GM12878 (cell line): ENCODE measurements at regions not wholly inside any gene's neighbourhood (a gene's known extent, or its start where the extent isn't known, plus 50 kb on each side); places are given as distances from the start of the nearest gene placed in this dataset.

ENCODE experiments used
- ATAC-seq: fragments of 200-7000 bp; cut with Tn5 transposase; 3 replicates; pipeline ENCODE4 v1.9.1; 2020; ENCODE audit warnings: mild to moderate bottlenecking, moderate library complexity
- BruUV-seq: library from RNA; stranded (reverse); fragments of 400-500 nt; replicated peaks from 2 replicates; lab custom pipeline; 2021; lab: Mats Ljungman, UMichigan
- CTCF ChIA-PET: fragments of 300-600 bp; sonication (Branson Sonifier 250); formaldehyde crosslinking; extraction: SDS; loops from one replicate; lab custom pipeline; 2021; ENCODE audit warnings: inconsistent platforms; lab: Yijun Ruan, JAX
- POLR2A ChIA-PET: fragments of 350-600 bp; formaldehyde crosslinking; extraction: SDS; loops from one replicate; lab custom pipeline; 2021; ENCODE audit warnings: inconsistent platforms; lab: Charles Lee
- RAD21 ChIA-PET: fragments of 300-600 bp; sonication (Branson Sonifier 250); formaldehyde crosslinking; loops from one replicate; lab custom pipeline; 2023; ENCODE audit warnings: antibody characterized with exemption; ENCODE audit not compliant: unreplicated experiment; lab: Charles Lee
- SMC1A ChIA-PET: fragments of 300-600 bp; sonication (Branson Sonifier 250); formaldehyde crosslinking; loops from one replicate; lab custom pipeline; 2023; ENCODE audit not compliant: unreplicated experiment, uncharacterized antibody; lab: Charles Lee
- DNase-seq: peaks from one replicate; pipeline ENCODE4 v3.0.0-alpha.2; 2011; ENCODE audit warnings: low read depth, low spot score
- FAIRE-seq: peaks from 3 replicates; lab custom pipeline; 2011; peaks lifted over from hg19 to GRCh38; lab: Jason Lieb, UNC
- H2AFZ ChIP-seq: 2 replicates; pipeline ENCODE4 v1.6.0; 2011; ENCODE audit warnings: low read depth, low read length, control low read depth; ENCODE audit not compliant: control insufficient read depth
- H3K27ac ChIP-seq: 2 replicates; pipeline ENCODE4 v1.5.1; 2011; ENCODE audit warnings: control low read depth; ENCODE audit not compliant: control insufficient read depth, insufficient read depth
- H3K27me3 ChIP-seq, 2 experiments: replicated peaks in 1 of 2; 2 replicates each; pipeline versions ENCODE4 v1.6.0 to v1.6.1; 2011; ENCODE audit warnings: low read length in 1 of 2; ENCODE audit not compliant: control insufficient read depth in 2 of 2, insufficient read depth in 2 of 2
- H3K36me3 ChIP-seq, 2 experiments: 2 replicates each; pipeline ENCODE4 v1.5.1; 2011; ENCODE audit warnings: low read length in 1 of 2; ENCODE audit not compliant: control insufficient read depth in 2 of 2, insufficient read depth in 2 of 2
- H3K4me1 ChIP-seq: 2 replicates; pipeline ENCODE4 v1.6.1; 2011; ENCODE audit warnings: mild to moderate bottlenecking, low read length, moderate library complexity, mixed read lengths; ENCODE audit not compliant: control insufficient read depth, insufficient read depth
- H3K4me2 ChIP-seq: 2 replicates; pipeline ENCODE4 v1.6.0; 2011; ENCODE audit warnings: control low read depth; ENCODE audit not compliant: control insufficient read depth, insufficient read depth
- H3K4me3 ChIP-seq: fragments of 200-600 bp; sonication (generic); 2 replicates; pipeline ENCODE4 v1.5.1; 2016
- H3K79me2 ChIP-seq: 2 replicates; pipeline ENCODE4 v1.6.0; 2011; ENCODE audit warnings: low read length; ENCODE audit not compliant: control insufficient read depth, insufficient read depth
- H3K9ac ChIP-seq: 2 replicates; pipeline ENCODE4 v1.8.0; 2011; ENCODE audit warnings: low read length, control low read depth, mixed read lengths; ENCODE audit not compliant: control insufficient read depth, insufficient read depth
- H3K9me3 ChIP-seq: replicated peaks from 3 replicates; pipeline ENCODE4 v1.5.1; 2011; ENCODE audit warnings: mild to moderate bottlenecking, low read length; ENCODE audit not compliant: control insufficient read depth, insufficient read depth
- H4K20me1 ChIP-seq: 2 replicates; pipeline ENCODE4 v1.6.0; 2011; ENCODE audit not compliant: control insufficient read depth, insufficient read depth
- EGR1 ChIP-seq, 2 experiments: IDR thresholded peaks; 1 replicate in 1 of 2; 2 replicates in 1 of 2; pipeline ENCODE4 v1.6.1; 2011 to 2012; ENCODE audit warnings: low read depth in 2 of 2, low read length in 2 of 2, borderline replicate concordance in 1 of 2, mild to moderate bottlenecking in 1 of 2, moderate library complexity in 1 of 2
- ELK1 ChIP-seq: IDR thresholded peaks from 2 replicates; pipeline ENCODE4 v1.6.1; 2012; ENCODE audit warnings: low read depth, low read length, improper control_type of control experiment
- EZH2 ChIP-seq: IDR thresholded peaks from 2 replicates; pipeline ENCODE4 v1.6.1; 2012; ENCODE audit warnings: low read depth, mild to moderate bottlenecking, control low read depth, inconsistent platforms, low read length, borderline replicate concordance; ENCODE audit not compliant: control insufficient read depth
- PML ChIP-seq: IDR thresholded peaks from 2 replicates; pipeline ENCODE4 v1.6.1; 2012; ENCODE audit warnings: low read length, inconsistent platforms
- POU2F2 ChIP-seq: IDR thresholded peaks from 3 replicates; pipeline ENCODE4 v1.6.1; 2011; ENCODE audit warnings: low read depth, mild to moderate bottlenecking, low read length, borderline replicate concordance
- STAT1 ChIP-seq: fragments of 450-650 bp; conservative IDR thresholded peaks from 2 replicates; pipeline ENCODE4 v1.6.1; 2014; ENCODE audit warnings: antibody characterized with exemption, mild to moderate bottlenecking
- TCF3 ChIP-seq: IDR thresholded peaks from 2 replicates; pipeline ENCODE4 v1.6.1; 2012; ENCODE audit warnings: low read depth, mild to moderate bottlenecking, low read length, borderline replicate concordance; ENCODE audit not compliant: insufficient read depth
- WGBS: methylation state at CpG from one replicate; pipeline ENCODE4 v1.1.6; 2016; ENCODE audit warnings: low lambda C conversion rate; ENCODE audit not compliant: insufficient replicate concordance, insufficient coverage; ENCODE audit errors: missing lambda C conversion rate; 5-methylcytosine and 5-hydroxymethylcytosine counted together
- in situ Hi-C: fragments of 300-500 bp; cut with MboI; formaldehyde crosslinking; loops from 9 replicates; pipeline ENCODE4 v1.14.3; 2018; ENCODE audit warnings: mixed read lengths
- intact Hi-C: fragments of 100-400 bp; cut with micrococcal nuclease; formaldehyde crosslinking; loops from one replicate; pipeline ENCODE4 v1.14.2; 2022; ENCODE audit not compliant: unreplicated experiment

DNA sequence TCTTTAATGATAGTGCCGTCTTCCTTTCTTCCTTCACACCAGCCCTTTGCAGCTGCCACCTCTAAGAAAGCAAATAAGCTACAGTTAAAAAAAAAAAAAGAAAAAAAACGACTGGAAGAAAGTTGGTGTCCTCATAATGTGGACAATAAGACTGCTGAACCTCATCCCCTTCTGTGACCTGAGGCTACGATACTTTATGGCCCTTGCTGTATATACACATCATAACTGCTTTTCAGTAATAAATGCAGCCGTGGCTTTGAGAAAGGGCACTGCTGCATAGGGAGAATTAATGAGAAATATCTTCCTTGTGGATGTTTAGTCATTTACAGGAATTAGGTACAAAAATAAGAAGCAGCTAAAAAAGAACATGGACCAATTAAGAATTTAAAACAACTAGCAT is 333.8 kb upstream of the ADGRL2 start:
- 1% methylated on average over 4 of the region's 4 CpGs for WGBS
- RAD21 ChIA-PET: no interaction called here
- DNase-seq (no peak), FAIRE-seq (no peak), ATAC-seq (no peak)
- Histone ChIP-seq H3K27me3 (peaks cover 0 to 3% of the 10 kb centered on the region in 2 experiments; a peak in 2 of 4 replicates), H3K36me3 (no peaks in the 10 kb centered on the region), H3K79me2 (no peaks in the 10 kb centered on the region), H3K9ac (no peak overlapping the region), H3K4me2 (no peak overlapping the region), H3K4me1 (no peaks in the 10 kb centered on the region), H4K20me1 (no peaks in the 10 kb centered on the region), H3K9me3 (no peaks in the 10 kb centered on the region), H3K4me3 (no peak overlapping the region), H2AFZ (no peak overlapping the region), H3K27ac (no peak overlapping the region)
- no peak for TF ChIP-seq PML
- no peak for TF ChIP-seq EZH2
- TF ChIP-seq ELK1: no peak
- no peak for TF ChIP-seq EGR1 (IDR thresholded peaks at IDR 0.05; ENCODE audit: borderline replicate concordance in 1 of 2, low read depth in 2 of 2, low read length in 2 of 2)
- no peak for TF ChIP-seq TCF3
- TF ChIP-seq STAT1: no peak
- TF ChIP-seq POU2F2: no peak
- BruUV-seq: no TSS peak
- in situ Hi-C loops (no loop called here), intact Hi-C loops (no loop called here)
- SMC1A ChIA-PET: interaction anchor here (0.6 to 1.8 kb wide), 2 partner anchors 17 to 292 kb away, joined by 3 read pairs; no protein-coding TSS in a partner anchor
- POLR2A ChIA-PET: no interaction called here
- CTCF ChIA-PET: no interaction called here
